Activated CD8-positive, alpha-beta T cell treated with anti-CD3 and anti-CD28 coated beads for 36 hours (primary cell): ENCODE measurements at regions not wholly inside any gene's neighbourhood (a gene's known extent, or its start where the extent isn't known, plus 50 kb on each side); places are given as distances from the start of the nearest gene placed in this dataset.
A peak's percentile ranks its signal among the peaks of the same experiment; 100 is the strongest.
"Not testable (repeated sequence)": the region's sequence is repeated elsewhere in the genome, so short reads cannot be mapped to it uniquely, and the experiment has no call there.

ENCODE experiments used
- ATAC-seq: fragments of 200-7000 bp; cut with Tn5 transposase; one replicate; pipeline ENCODE4 v1.10.0; 2021; ENCODE audit warnings: mild to moderate bottlenecking, moderate library complexity
- CTCF ChIA-PET: fragments of 350-600 bp; sonication (Branson Sonifier 250); formaldehyde crosslinking; loops from one replicate; lab custom pipeline; 2021; ENCODE audit warnings: antibody characterized with exemption; lab: Charles Lee
- POLR2A ChIA-PET: fragments of 350-600 bp; sonication (Branson Sonifier 250); formaldehyde crosslinking; loops from one replicate; lab custom pipeline; 2021; ENCODE audit warnings: antibody characterized with exemption; lab: Charles Lee
- DNase-seq: peaks from one replicate; pipeline ENCODE4 v3.0.0-alpha.2; 2020
- H3K27ac Mint-ChIP-seq: one replicate; pipeline ENCODE4 v1.8.0; 2021; ENCODE audit warnings: mild to moderate bottlenecking, mixed read lengths
- H3K27me3 Mint-ChIP-seq: one replicate; pipeline ENCODE4 v1.8.0; 2021; ENCODE audit warnings: mixed read lengths
- H3K36me3 Mint-ChIP-seq: one replicate; pipeline ENCODE4 v1.8.0; 2021; ENCODE audit warnings: low read depth, mixed read lengths
- H3K4me1 Mint-ChIP-seq: one replicate; pipeline ENCODE4 v1.8.0; 2021; ENCODE audit warnings: low read depth, mixed read lengths
- H3K4me3 Mint-ChIP-seq: one replicate; pipeline ENCODE4 v1.8.0; 2021; ENCODE audit warnings: mild to moderate bottlenecking, moderate library complexity, mixed read lengths
- H3K9me3 Mint-ChIP-seq: one replicate; pipeline ENCODE4 v1.8.0; 2021; ENCODE audit warnings: mixed read lengths
- intact Hi-C: fragments of 100-400 bp; cut with micrococcal nuclease; formaldehyde crosslinking; loops from one replicate; pipeline ENCODE4 v1.10.0; 2022
- TF ChIP-seq, protein P1 (sequence below): fragments of 200-600 bp; IDR thresholded peaks from one replicate; pipeline ENCODE4 v1.8.0; 2022; ENCODE audit warnings: antibody characterized with exemption, mild to moderate bottlenecking

DNA sequence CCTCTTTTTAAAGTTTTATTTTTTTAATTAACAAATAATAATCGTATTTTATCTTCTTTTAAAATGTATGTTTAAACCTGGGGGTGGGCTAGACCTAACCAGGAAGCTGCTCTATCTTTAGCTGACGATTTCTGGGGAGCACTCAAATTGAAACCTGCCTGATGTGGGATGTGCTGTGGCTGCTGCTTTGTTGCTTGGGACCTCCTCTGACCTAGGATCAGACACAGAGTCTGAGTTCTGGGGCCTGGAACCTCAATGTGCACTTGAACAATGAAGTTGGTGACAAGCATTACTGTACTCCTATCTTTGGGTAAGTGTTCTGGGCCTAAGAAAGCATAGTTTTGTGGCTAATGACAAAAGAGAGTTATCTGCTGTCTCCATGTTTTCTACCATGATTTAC, 386.7 kb downstream of the DAD1 start:
- TF ChIP-seq, protein P1, sequence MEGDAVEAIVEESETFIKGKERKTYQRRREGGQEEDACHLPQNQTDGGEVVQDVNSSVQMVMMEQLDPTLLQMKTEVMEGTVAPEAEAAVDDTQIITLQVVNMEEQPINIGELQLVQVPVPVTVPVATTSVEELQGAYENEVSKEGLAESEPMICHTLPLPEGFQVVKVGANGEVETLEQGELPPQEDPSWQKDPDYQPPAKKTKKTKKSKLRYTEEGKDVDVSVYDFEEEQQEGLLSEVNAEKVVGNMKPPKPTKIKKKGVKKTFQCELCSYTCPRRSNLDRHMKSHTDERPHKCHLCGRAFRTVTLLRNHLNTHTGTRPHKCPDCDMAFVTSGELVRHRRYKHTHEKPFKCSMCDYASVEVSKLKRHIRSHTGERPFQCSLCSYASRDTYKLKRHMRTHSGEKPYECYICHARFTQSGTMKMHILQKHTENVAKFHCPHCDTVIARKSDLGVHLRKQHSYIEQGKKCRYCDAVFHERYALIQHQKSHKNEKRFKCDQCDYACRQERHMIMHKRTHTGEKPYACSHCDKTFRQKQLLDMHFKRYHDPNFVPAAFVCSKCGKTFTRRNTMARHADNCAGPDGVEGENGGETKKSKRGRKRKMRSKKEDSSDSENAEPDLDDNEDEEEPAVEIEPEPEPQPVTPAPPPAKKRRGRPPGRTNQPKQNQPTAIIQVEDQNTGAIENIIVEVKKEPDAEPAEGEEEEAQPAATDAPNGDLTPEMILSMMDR = no peak
- peak overlapping the region; percentile 86 for H3K27ac Mint-ChIP-seq
- no peaks in the 10 kb centered on the region for H3K27me3 Mint-ChIP-seq
- intact Hi-C loops = no loop called here
- H3K4me3 Mint-ChIP-seq = peak overlapping the region; percentile 76
- ChIA-PET CTCF (interaction anchor here (0.9 to 3.9 kb wide), 5 partner anchors 16 to 368 kb away, joined by 3 to 15 read pairs (median 9); no protein-coding TSS in a partner anchor), POLR2A (interaction anchor here (0.6 to 1.1 kb wide), 2 partner anchors 312 to 326 kb away, joined by 4 read pairs; no protein-coding TSS in a partner anchor)
- DNase-seq (peak; percentile 25), ATAC-seq (peak; percentile 49)
- H3K9me3 Mint-ChIP-seq = peaks cover 3% of the 10 kb centered on the region
- H3K4me1 Mint-ChIP-seq = peaks cover 13% of the 10 kb centered on the region
- no peaks in the 10 kb centered on the region for H3K36me3 Mint-ChIP-seq

DNA sequence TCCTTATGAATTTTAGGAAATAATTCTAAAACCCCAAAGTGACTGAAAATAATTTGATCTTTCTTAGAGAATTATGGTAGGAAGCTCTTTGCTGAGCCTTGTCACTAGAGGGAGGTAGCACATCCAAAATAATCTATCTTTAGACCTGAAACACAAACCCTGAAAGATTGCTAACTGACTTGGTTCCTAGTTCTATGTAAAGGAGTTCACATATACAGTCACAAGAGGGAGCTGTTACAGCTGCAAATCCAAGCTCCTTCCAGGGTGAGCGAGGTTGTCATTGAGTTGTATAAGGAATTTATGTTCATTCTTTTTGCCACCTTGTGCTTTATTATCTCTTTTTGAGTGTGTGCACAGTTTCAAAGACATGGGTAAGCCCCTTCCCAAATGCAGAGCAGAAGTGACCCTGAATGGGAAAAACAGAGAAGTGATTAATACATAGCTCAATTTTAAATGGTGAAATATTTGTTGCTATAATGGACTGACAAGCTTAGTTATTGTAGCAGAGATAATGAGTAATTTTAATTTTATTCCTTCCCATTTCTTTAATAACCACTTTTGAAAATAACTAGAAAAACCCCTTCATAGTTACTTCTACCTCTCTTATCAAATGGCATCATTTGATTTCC, 387.9 kb downstream of the DAD1 start:
- Mint-ChIP-seq H3K4me1 (peaks cover 13% of the 10 kb centered on the region), H3K36me3 (no peaks in the 10 kb centered on the region), H3K4me3 (no peak overlapping the region), H3K27ac (no peak overlapping the region), H3K9me3 (peaks cover 3% of the 10 kb centered on the region), H3K27me3 (no peaks in the 10 kb centered on the region)
- TF ChIP-seq, protein P1 = peak; percentile 28
- ChIA-PET POLR2A (interaction anchor here (1.2 kb wide), 1 partner anchor 356 kb away, joined by 4 read pairs; no protein-coding TSS in a partner anchor), CTCF (interaction anchor here (0.7 to 3.9 kb wide), 12 partner anchors 19 to 369 kb away, joined by 3 to 15 read pairs (median 4); no protein-coding TSS in a partner anchor)
- ATAC-seq (peak; percentile 64), DNase-seq (peak; percentile 3)
- intact Hi-C loops = no loop called here

DNA sequence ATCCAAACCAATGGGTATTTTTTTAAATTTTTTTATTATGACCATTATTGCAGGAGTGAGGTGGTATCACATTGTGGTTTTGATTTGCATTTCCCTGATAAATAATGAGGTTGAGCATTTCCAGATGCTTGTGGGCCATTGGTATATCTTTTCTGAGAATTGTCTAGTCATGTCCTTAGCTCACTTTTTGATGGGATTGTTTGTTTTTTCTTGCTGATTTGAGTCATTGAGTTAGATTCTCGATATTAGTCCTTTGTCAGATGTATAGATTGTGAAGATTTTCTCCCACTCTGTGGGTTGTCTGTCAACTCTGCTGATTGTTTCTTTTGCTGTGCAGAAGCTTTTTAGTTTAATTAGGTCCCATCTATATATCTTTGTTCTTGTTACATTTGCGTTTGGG, 388.9 kb downstream of the DAD1 start:
- CTCF ChIA-PET = interaction anchor here (1.6 to 3.9 kb wide), 2 partner anchors 18 to 370 kb away, joined by 3 to 15 read pairs; no protein-coding TSS in a partner anchor
- H3K27me3 Mint-ChIP-seq, POLR2A ChIA-PET, H3K27ac Mint-ChIP-seq, H3K36me3 Mint-ChIP-seq, H3K9me3 Mint-ChIP-seq, DNase-seq, ATAC-seq, H3K4me3 Mint-ChIP-seq, intact Hi-C loops: not testable (repeated sequence)
- H3K4me1 Mint-ChIP-seq = peaks cover 13% of the 10 kb centered on the region

DNA sequence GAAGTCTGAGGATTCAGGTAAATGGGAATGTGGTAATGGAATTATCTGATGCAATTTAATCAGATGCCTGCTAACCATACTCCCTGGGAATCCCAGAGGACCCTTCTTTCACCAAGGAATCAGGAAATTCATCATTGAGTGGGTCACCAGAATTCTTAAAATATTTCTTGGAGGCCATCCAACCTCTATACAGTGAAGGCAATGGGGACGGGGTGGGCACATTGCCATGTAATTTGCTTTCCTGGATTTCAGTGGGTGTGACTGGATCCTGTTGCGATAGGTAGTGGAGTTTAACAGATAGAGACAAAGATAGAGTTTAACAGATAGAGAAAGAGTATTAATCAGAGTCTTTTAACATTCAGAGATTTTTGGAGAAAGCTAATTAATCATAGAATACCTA, 394.4 kb downstream of the DAD1 start:
- intact Hi-C loops = no loop called here
- no peak overlapping the region for H3K27ac Mint-ChIP-seq
- H3K4me1 Mint-ChIP-seq = no peaks in the 10 kb centered on the region
- no peaks in the 10 kb centered on the region for H3K36me3 Mint-ChIP-seq
- peaks cover 3% of the 10 kb centered on the region for H3K9me3 Mint-ChIP-seq
- H3K27me3 Mint-ChIP-seq = no peaks in the 10 kb centered on the region
- DNase-seq (no peak), ATAC-seq (no peak)
- ChIA-PET POLR2A (no interaction called here), CTCF (no interaction called here)
- no peak overlapping the region for H3K4me3 Mint-ChIP-seq
- TF ChIP-seq, protein P1 = no peak

DNA sequence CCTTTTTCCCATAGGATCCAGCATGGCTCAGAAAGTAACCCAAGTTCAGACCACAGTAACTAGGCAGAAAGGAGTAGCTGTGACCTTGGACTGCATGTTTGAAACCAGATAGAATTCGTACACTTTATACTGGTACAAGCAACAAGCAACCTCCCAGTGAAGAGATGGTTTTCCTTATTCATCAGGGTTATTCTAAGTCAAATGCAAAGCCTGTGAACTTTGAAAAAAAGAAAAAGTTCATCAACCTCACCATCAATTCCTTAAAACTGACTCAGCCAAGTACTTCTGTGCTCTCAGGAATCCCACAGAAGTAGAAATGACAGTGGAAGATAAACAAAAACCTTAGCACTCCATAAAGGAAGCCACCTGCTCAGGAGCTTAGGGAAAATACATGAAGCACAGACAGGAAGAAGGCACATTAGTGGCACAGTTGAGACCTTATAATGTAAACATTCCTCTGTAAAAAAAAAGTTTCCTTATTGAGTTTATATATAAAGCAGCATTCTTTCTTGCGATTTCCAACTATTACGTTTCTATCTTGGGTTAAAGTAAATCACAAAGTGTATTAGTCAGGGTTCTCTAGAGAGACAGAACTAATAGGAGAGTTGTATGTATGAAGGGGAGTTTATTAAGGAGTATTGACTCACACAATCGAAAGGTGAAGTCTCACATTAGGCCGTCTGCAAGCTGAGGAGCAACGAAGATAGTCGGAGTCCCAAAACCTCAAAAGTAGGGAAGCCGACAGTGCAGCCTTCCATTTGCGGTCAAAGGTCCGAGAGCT, 398.4 kb downstream of the DAD1 start:
- CTCF ChIA-PET = no interaction called here
- H3K27ac Mint-ChIP-seq = no peak overlapping the region
- POLR2A ChIA-PET = no interaction called here
- H3K4me3 Mint-ChIP-seq = no peak overlapping the region
- TF ChIP-seq, protein P1 = no peak
- H3K9me3 Mint-ChIP-seq = no peaks in the 10 kb centered on the region
- no peak for DNase-seq
- H3K36me3 Mint-ChIP-seq = no peaks in the 10 kb centered on the region
- ATAC-seq = no peak
- intact Hi-C loops = no loop called here
- no peaks in the 10 kb centered on the region for H3K27me3 Mint-ChIP-seq
- no peaks in the 10 kb centered on the region for H3K4me1 Mint-ChIP-seq
